Right cardiac atrium (tissue), 5 donors: ENCODE measurements at regions not wholly inside any gene's neighbourhood (a gene's known extent, or its start where the extent isn't known, plus 50 kb on each side); places are given as distances from the start of the nearest gene placed in this dataset.

ENCODE experiments used
- ATAC-seq, 2 donors: fragments of 200-7000 bp; cut with Tn5 transposase; one replicate each; pipeline versions ENCODE4 v1.8.0 to v1.9.1; 2020; ENCODE audit warnings: moderate library complexity in 2 of 2, mild to moderate bottlenecking in 1 of 2
- DNase-seq, 3 donors: peaks; one replicate each; pipeline ENCODE4 v3.0.0-alpha.2; 2020
- H3K27ac ChIP-seq: one replicate; pipeline ENCODE4 v1.5.1; 2013; ENCODE audit warnings: mild to moderate bottlenecking, low read length, control low read depth, moderate library complexity
- H3K27me3 ChIP-seq: one replicate; pipeline ENCODE4 v1.6.1; 2013; ENCODE audit not compliant: control insufficient read depth, insufficient read depth
- H3K4me1 ChIP-seq: one replicate; pipeline ENCODE4 v1.6.1; 2013; ENCODE audit warnings: low read length; ENCODE audit not compliant: control insufficient read depth, insufficient read depth
- H3K4me3 ChIP-seq: one replicate; pipeline ENCODE4 v1.5.1; 2013; ENCODE audit warnings: low read length, control low read depth
- H3K9me3 ChIP-seq: one replicate; pipeline ENCODE4 v1.6.1; 2013; ENCODE audit warnings: low read length; ENCODE audit not compliant: control insufficient read depth
- WGBS: extraction: QIAGEN DNeasy Blood & Tissue Kit; methylation state at CpG from one replicate; pipeline ENCODE4 v1.1.7; 2013; 5-methylcytosine and 5-hydroxymethylcytosine counted together
- intact Hi-C, 4 donors: fragments of 100-400 bp; cut with DNase I; formaldehyde crosslinking; loops; one replicate each; pipeline versions ENCODE4 v1.11.0 to v1.14.0; 2022 to 2023
- donor health status: healthy with polysubstance abuse.
- donor health status: DM: no; HTN: yes; CAD: no.
- donor health status: DM: no; HTN: no; CAD: no.
- donor health status: DM: no; HTN: yes; CAD: no; lungs with severe emphysema.
- donor health status: DM: yes; HTN: yes; CAD: no.

DNA sequence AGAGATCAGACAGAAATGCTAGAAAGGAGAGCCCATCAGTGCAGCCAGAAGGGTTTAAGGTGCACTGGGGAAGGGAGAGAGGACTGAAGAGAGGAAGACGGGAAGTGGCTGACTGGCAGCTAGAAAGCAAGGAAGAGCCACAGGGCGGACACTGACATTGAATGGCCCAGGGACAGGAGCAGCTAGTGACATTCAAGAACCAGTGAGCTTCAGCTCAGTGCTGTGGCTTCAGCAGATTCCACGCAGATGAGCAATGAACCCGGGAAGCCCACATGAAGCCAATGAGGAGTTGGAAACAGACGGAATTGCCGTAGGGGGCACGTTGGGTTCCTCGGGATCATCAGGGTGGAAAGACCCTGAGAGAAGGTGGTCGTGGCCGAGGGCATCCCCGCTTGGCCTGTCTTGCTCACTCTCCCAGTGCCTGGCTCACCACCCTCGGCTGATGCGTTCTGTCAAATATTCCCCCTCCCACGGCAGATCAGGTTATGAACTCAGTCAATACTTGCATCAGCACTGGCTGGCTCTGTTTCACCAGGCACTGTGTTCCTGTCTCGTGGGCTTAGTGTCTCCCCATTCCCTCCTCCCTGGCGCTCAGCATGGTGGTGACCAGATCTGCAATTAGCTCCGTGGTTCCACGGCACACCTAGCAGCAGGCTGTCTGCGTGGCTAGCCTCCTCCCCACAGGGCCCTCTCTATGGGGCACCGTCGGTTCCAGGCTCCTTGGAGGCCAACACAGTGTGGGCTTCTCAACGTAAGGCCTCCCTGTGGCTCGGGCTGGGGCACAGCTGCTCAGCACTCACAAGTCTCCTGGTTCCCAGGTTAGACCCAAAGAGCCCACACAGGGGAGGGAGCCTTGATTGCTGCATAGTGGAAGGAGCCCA lies 145.5 kb downstream of the TRIM29 start:
- peaks cover 6% of the 10 kb centered on the region for H3K4me1 ChIP-seq
- ATAC-seq, result no peak
- WGBS, result 87% methylated on average over 23 of the region's 23 CpGs
- no peak overlapping the region for H3K27ac ChIP-seq
- intact Hi-C loops, result no loop called here
- H3K27me3 ChIP-seq, result no peaks in the 10 kb centered on the region
- no peak for DNase-seq
- H3K9me3 ChIP-seq, result no peaks in the 10 kb centered on the region
- H3K4me3 ChIP-seq, result no peak overlapping the region

DNA sequence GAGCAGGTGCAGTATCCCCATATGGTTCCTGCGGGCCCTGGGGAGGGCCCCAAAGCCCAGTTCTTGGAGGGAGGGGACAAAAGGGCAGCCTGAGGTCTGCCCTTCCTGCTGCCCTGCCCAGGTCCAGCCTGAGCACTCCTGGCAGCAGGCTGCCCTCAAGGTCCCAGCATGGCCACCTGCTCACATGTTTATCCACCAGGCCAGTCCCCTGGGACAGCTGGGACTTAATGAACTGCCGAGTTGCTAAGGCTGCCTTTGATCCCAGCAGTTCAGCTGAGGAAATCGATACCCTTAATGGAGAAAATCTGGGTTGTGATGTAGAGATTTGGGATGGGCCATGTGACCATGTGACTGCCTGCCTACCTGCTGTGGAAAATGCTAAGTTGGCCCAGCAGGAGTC lies 146.2 kb downstream of the TRIM29 start:
- Histone ChIP-seq H3K4me3 (no peak overlapping the region), H3K27me3 (no peaks in the 10 kb centered on the region), H3K27ac (no peak overlapping the region), H3K4me1 (peaks cover 6% of the 10 kb centered on the region), H3K9me3 (no peaks in the 10 kb centered on the region)
- no peak for ATAC-seq
- DNase-seq, result no peak
- 79% methylated on average over 3 of the region's 3 CpGs for WGBS
- intact Hi-C loops, result no loop called here

DNA sequence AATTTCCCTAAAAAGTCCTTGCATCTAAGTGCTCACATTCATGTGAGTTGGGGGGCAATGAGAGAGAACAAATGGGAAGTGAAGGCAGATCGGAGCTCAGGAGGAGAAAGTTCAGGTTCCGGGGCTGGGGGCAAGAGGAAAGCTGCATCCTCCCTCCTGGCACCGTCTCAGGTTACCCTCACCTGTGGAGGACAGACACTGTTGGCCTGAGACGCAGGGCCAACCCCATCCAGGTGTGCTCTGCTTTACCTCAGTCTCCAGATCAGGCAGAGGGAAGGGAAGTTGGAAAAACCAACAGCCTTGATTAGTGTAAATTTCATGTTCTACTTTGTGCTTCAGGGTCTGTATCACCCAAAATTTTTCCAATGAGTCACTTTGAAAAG lies 146.9 kb downstream of the TRIM29 start:
- Histone ChIP-seq H3K9me3 (no peaks in the 10 kb centered on the region), H3K27me3 (no peaks in the 10 kb centered on the region), H3K4me3 (no peak overlapping the region), H3K4me1 (peaks cover 6% of the 10 kb centered on the region), H3K27ac (no peak overlapping the region)
- ATAC-seq, result no peak
- intact Hi-C loops, result no loop called here
- DNase-seq, result no peak
- 88% methylated on average over 4 of the region's 4 CpGs for WGBS

DNA sequence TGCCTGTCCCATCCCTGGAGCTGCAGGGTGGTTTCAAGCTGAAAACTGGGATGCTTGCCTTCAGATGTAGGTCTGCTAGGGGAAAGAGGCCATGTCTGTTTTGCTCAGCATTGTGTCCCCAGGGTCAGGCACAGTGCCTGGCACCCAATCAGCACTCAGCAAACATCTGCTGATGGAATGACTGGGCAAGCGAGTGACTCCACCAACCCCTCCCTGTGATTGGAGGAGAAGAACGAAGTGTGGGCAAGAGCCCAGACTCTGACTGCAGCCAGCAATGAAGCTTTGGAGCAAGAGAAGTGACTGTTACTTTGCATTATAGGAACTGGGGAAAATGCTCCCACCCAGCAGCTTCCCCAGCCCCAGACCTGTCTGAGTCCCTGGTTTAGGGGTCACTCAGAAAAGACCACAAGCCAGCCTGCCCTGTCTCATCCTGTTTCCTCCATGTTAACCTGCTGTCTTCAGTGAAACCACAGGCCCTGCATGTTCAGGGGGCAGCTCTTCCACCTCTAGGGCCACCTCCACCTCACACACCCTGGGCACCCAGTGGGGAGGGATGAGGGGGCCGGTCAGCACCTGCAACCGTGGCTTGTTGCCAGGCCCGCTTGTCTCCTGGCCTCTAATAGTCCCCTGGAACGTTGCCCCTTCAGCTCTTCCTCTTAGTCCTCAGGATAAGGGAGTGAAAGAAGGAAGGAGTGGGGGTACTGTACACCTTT lies 147.4 kb downstream of the TRIM29 start:
- intact Hi-C loops, result no loop called here
- ATAC-seq, result peak; percentile 75 to 85
- Histone ChIP-seq H3K4me1 (peaks cover 6% of the 10 kb centered on the region), H3K4me3 (no peak overlapping the region), H3K9me3 (no peaks in the 10 kb centered on the region), H3K27me3 (no peaks in the 10 kb centered on the region), H3K27ac (no peak overlapping the region)
- peak; percentile 73 to 88 (median 84) for DNase-seq
- 48% methylated on average over 6 of the region's 6 CpGs for WGBS

DNA sequence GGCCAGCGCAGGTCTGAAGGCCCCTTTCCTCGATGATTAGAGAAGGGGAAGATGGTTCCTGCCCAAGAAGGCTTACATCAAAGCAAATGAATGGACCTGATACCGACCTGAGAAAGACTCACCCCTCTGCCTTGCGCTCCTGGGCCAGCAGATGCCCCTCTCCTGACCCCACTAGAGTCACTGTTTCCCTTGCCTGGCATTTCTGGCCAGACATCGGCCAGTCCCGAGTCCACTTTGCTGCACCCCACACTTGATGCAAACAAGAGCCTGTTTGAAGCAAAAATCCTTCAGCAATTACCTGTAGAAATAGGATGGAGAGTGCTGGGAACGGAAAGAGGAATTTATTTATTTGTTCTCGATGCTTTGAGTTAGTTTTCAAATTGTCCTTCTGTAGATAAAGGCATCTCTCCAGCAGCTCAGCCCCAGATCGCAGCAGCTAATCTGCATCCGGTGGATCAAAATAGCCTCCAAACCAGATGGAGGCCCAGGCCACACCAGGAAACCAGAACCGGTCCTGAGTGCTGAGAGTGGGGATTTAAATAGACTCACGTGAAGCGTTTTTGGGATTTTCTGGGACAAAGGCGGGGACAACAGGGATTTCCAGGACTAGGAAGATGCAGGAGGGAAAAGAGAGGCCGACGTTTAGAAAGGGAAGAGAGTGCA lies 148.6 kb downstream of the TRIM29 start:
- Histone ChIP-seq H3K4me3 (no peak overlapping the region), H3K9me3 (no peaks in the 10 kb centered on the region), H3K27me3 (no peaks in the 10 kb centered on the region), H3K4me1 (peaks cover 6% of the 10 kb centered on the region), H3K27ac (no peak overlapping the region)
- DNase-seq (no peak), ATAC-seq (no peak)
- intact Hi-C loops, result no loop called here
- WGBS, result 53% methylated on average over 16 of the region's 16 CpGs

GRCh38 chr11:119985551-119985950 lies 152.4 kb downstream of the TRIM29 start:
- no peaks in the 10 kb centered on the region for H3K27me3 ChIP-seq
- no peak overlapping the region for H3K27ac ChIP-seq
- no peak for DNase-seq
- 85% methylated on average over 14 of the region's 14 CpGs for WGBS
- H3K4me1 ChIP-seq, result peaks cover 4% of the 10 kb centered on the region
- no peak for ATAC-seq
- intact Hi-C loops, result no loop called here
- no peaks in the 10 kb centered on the region for H3K9me3 ChIP-seq
- no peak overlapping the region for H3K4me3 ChIP-seq

DNA sequence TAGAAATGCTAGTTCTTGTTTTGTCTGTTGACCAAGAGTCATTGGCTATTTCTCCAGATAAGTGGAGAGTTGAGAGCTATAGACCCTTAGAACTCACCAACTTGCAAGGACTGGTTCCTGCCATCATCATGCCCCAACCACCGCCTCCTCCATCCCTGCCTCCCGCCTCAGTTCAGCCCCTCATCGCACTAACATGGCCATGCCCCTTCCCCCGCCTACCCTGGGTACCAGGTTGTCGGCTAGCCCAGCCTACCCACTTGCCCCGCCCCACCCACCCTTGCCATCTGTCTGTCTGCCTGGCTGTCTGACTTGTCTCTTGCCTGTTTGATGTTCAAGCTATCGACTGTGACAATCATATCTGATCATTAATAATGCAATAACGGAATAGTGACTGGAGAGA lies 154.1 kb downstream of the TRIM29 start:
- no peak overlapping the region for H3K4me3 ChIP-seq
- no peaks in the 10 kb centered on the region for H3K9me3 ChIP-seq
- DNase-seq, result no peak
- no peaks in the 10 kb centered on the region for H3K4me1 ChIP-seq
- intact Hi-C loops, result no loop called here
- no peak for ATAC-seq
- no peak overlapping the region for H3K27ac ChIP-seq
- H3K27me3 ChIP-seq, result no peaks in the 10 kb centered on the region
- WGBS, result 94% methylated on average over 8 of the region's 8 CpGs

- intact Hi-C loops, result no loop called here
- Histone ChIP-seq H3K4me3 (no peak overlapping the region), H3K27ac (no peak overlapping the region), H3K27me3 (no peaks in the 10 kb centered on the region), H3K4me1 (no peaks in the 10 kb centered on the region), H3K9me3 (no peaks in the 10 kb centered on the region)
- ATAC-seq (no peak), DNase-seq (no peak)
- WGBS, result 60% methylated on average over 5 of the region's 5 CpGs
Observed at GRCh38 chr11:119983240-119983732, 154.6 kb downstream of the TRIM29 start.

DNA sequence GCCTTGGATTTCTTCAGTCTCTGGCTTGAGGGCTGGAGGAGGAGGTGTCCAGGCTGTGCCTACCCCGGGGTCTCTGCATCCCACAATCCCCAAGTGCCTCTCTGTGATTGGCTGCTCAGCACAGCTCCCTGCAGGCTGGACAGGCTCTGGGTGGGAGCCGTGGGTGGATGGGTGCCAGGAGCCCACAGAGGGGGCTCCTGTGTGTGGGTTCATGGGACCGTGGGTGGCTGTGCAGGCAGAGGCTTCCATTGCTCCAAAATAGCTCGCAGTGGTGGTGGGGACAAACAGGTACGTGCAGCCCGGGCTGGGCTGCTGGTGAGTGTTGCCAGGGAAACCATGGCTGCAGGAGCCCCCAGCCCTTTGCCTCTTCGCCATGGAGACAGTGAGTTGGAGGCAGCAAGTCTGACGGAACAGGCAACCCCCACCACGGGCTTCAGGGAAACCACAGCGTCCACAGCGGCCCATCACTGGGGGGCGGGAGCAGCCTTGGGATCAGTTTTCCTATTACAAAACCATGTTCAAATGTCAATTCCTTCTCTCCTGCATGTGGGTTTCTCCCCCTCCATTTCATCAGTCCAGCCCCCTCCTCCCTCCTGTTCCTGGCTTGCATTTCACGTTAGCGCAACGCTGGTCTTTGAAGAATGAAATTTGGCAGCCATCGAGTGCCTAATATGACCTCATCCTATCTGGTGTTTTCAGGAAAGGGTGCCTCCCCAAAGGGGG lies 155.2 kb downstream of the TRIM29 start:
- Histone ChIP-seq H3K4me1 (no peaks in the 10 kb centered on the region), H3K9me3 (no peaks in the 10 kb centered on the region), H3K27me3 (no peaks in the 10 kb centered on the region), H3K27ac (no peak overlapping the region), H3K4me3 (no peak overlapping the region)
- WGBS, result 56% methylated on average over 16 of the region's 16 CpGs
- DNase-seq, result peak in 1 of 3 donors; percentile 28
- intact Hi-C loops, result no loop called here
- ATAC-seq, result peak in 1 of 2 donors; percentile 38

DNA sequence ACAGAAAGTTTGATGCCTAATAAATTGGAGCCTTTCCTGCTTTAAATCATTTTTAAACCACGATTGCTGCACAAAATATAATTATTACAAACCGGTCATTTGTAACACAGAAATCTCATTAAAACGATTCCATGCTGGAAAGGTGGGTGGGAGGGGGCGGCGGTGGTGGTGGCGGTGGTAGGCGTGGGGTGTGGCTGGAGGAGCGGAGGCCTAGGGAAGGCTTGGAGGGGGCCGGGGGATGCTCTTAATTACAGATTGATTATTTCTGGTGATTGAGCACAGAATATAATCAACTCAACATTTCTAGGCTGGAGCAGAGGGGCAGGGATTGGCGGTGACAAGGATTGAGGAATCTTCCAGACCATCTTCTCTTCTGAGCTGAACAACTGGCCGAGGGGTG lies 157.5 kb downstream of the TRIM29 start:
- no peaks in the 10 kb centered on the region for H3K4me1 ChIP-seq
- no peaks in the 10 kb centered on the region for H3K27me3 ChIP-seq
- intact Hi-C loops, result no loop called here
- no peak overlapping the region for H3K27ac ChIP-seq
- ATAC-seq, result no peak
- H3K4me3 ChIP-seq, result no peak overlapping the region
- no peaks in the 10 kb centered on the region for H3K9me3 ChIP-seq
- WGBS, result 70% methylated on average over 11 of the region's 11 CpGs
- no peak for DNase-seq
